Smooth muscle cell (in vitro differentiated cells): ENCODE measurements at regions not wholly inside any gene's neighbourhood (a gene's known extent, or its start where the extent isn't known, plus 50 kb on each side); places are given as distances from the start of the nearest gene placed in this dataset.

ENCODE experiments used
- DNase-seq: peaks from one replicate; lab custom pipeline; 2025; ENCODE audit not compliant: unreplicated experiment; lab: John Stamatoyannopoulos, UW
- H2AFZ ChIP-seq: fragments of 200-600 bp; sonication (generic); 2 replicates; pipeline ENCODE4 v1.6.0; 2016; ENCODE audit warnings: antibody characterized with exemption, low read depth, mild to moderate bottlenecking
- H3F3A ChIP-seq: fragments of 200-600 bp; sonication (generic); 2 replicates; pipeline ENCODE4 v1.6.0; 2017; ENCODE audit warnings: antibody characterized with exemption, low read depth
- H3K27ac ChIP-seq: fragments of 200-600 bp; sonication (generic); 2 replicates; pipeline ENCODE4 v1.5.1; 2016; ENCODE audit warnings: low read depth, mild to moderate bottlenecking
- H3K27me3 ChIP-seq: fragments of 200-600 bp; sonication (generic); 2 replicates; pipeline ENCODE4 v1.6.1; 2016; ENCODE audit warnings: low read depth, mild to moderate bottlenecking
- H3K36me3 ChIP-seq: fragments of 200-600 bp; sonication (generic); 2 replicates; pipeline ENCODE4 v1.5.1; 2016; ENCODE audit warnings: low read depth
- H3K4me1 ChIP-seq: fragments of 200-600 bp; sonication (generic); 2 replicates; pipeline ENCODE4 v1.5.1; 2016; ENCODE audit warnings: low read depth
- H3K4me2 ChIP-seq: fragments of 200-600 bp; sonication (generic); 2 replicates; pipeline ENCODE4 v1.6.0; 2016; ENCODE audit warnings: mild to moderate bottlenecking
- H3K4me3 ChIP-seq: fragments of 200-600 bp; sonication (generic); 2 replicates; pipeline ENCODE4 v1.5.1; 2016; ENCODE audit warnings: mild to moderate bottlenecking
- H3K79me2 ChIP-seq: fragments of 200-600 bp; sonication (generic); 2 replicates; pipeline ENCODE4 v1.6.0; 2016; ENCODE audit warnings: low read depth, mild to moderate bottlenecking
- H3K9ac ChIP-seq: fragments of 200-600 bp; sonication (generic); 2 replicates; pipeline ENCODE4 v1.6.0; 2016; ENCODE audit warnings: low read depth
- H3K9me3 ChIP-seq: fragments of 200-600 bp; sonication (generic); replicated peaks from 2 replicates; pipeline ENCODE4 v1.5.1; 2016; ENCODE audit warnings: low read depth
- H4K20me1 ChIP-seq: fragments of 200-600 bp; sonication (generic); 2 replicates; pipeline ENCODE4 v1.6.0; 2016; ENCODE audit warnings: low read depth
- CTCF ChIP-seq: fragments of 200-600 bp; sonication (generic); IDR thresholded peaks from 2 replicates; pipeline ENCODE4 v1.5.1; 2017; ENCODE audit warnings: borderline replicate concordance, mild to moderate bottlenecking, antibody characterized with exemption; ENCODE audit not compliant: insufficient read depth, poor library complexity, severe bottlenecking
- WGBS: methylation state at CpG from one replicate; pipeline ENCODE4 v1.1.7; 2016; ENCODE audit warnings: low lambda C conversion rate; 5-methylcytosine and 5-hydroxymethylcytosine counted together

- Histone ChIP-seq H3F3A (no peaks in the 10 kb centered on the region), H3K4me2 (no peak overlapping the region), H3K36me3 (no peaks in the 10 kb centered on the region), H2AFZ (no peak overlapping the region), H3K4me1 (no peaks in the 10 kb centered on the region), H3K9ac (no peak overlapping the region), H3K4me3 (no peak overlapping the region), H3K9me3 (no peaks in the 10 kb centered on the region), H4K20me1 (no peaks in the 10 kb centered on the region), H3K79me2 (no peaks in the 10 kb centered on the region), H3K27me3 (no peaks in the 10 kb centered on the region), H3K27ac (no peak overlapping the region)
- no peak for TF ChIP-seq CTCF
- DNase-seq = no peak
- WGBS = 98% methylated on average over 17 of the region's 21 CpGs
Observed at GRCh38 chr5:4866817-4867216, 273.3 kb upstream of the ADAMTS16 start.

- Histone ChIP-seq H3K36me3 (no peaks in the 10 kb centered on the region), H3F3A (no peaks in the 10 kb centered on the region), H3K27ac (no peak overlapping the region), H3K9ac (no peak overlapping the region), H3K9me3 (no peaks in the 10 kb centered on the region), H3K79me2 (no peaks in the 10 kb centered on the region), H3K4me1 (no peaks in the 10 kb centered on the region), H4K20me1 (no peaks in the 10 kb centered on the region), H3K27me3 (no peaks in the 10 kb centered on the region), H3K4me2 (peak overlapping the region; percentile 61), H3K4me3 (no peak overlapping the region), H2AFZ (no peak overlapping the region)
- DNase-seq = peak; percentile 3
- WGBS = 30% methylated on average over 9 of the region's 9 CpGs
- TF ChIP-seq CTCF = peak; percentile 83
Observed at GRCh38 chr5:4868140-4868735, 271.9 kb upstream of the ADAMTS16 start.

- no peaks in the 10 kb centered on the region for H3F3A ChIP-seq
- H3K4me1 ChIP-seq = no peaks in the 10 kb centered on the region
- no peaks in the 10 kb centered on the region for H3K79me2 ChIP-seq
- no peak overlapping the region for H2AFZ ChIP-seq
- H3K36me3 ChIP-seq = no peaks in the 10 kb centered on the region
- no peak overlapping the region for H3K27ac ChIP-seq
- H3K4me3 ChIP-seq = no peak overlapping the region
- H3K9me3 ChIP-seq = no peaks in the 10 kb centered on the region
- TF ChIP-seq CTCF = no peak
- H3K9ac ChIP-seq = no peak overlapping the region
- 61% methylated on average over 8 of the region's 8 CpGs for WGBS
- H4K20me1 ChIP-seq = no peaks in the 10 kb centered on the region
- H3K27me3 ChIP-seq = no peaks in the 10 kb centered on the region
- no peak overlapping the region for H3K4me2 ChIP-seq
- no peak for DNase-seq
Observed at GRCh38 chr5:4873652-4874051, 266.5 kb upstream of the ADAMTS16 start.

GRCh38 chr5:4874097-4874496 is 266.0 kb upstream of the ADAMTS16 start:
- WGBS = 82% methylated on average over 10 of the region's 10 CpGs
- no peaks in the 10 kb centered on the region for H3K27me3 ChIP-seq
- H3K27ac ChIP-seq = no peak overlapping the region
- no peaks in the 10 kb centered on the region for H3K4me1 ChIP-seq
- no peaks in the 10 kb centered on the region for H3K9me3 ChIP-seq
- no peak overlapping the region for H3K4me2 ChIP-seq
- H3F3A ChIP-seq = no peaks in the 10 kb centered on the region
- H3K4me3 ChIP-seq = no peak overlapping the region
- H3K79me2 ChIP-seq = no peaks in the 10 kb centered on the region
- TF ChIP-seq CTCF = no peak
- no peak overlapping the region for H3K9ac ChIP-seq
- no peaks in the 10 kb centered on the region for H4K20me1 ChIP-seq
- DNase-seq = no peak
- no peak overlapping the region for H2AFZ ChIP-seq
- H3K36me3 ChIP-seq = no peaks in the 10 kb centered on the region
